Spleen (tissue), 7 donors: ENCODE measurements at regions not wholly inside any gene's neighbourhood (a gene's known extent, or its start where the extent isn't known, plus 50 kb on each side); places are given as distances from the start of the nearest gene placed in this dataset.

Experiments used
- POLR2A ChIP-seq, 3 donors: fragments of 450-650 bp; IDR thresholded peaks; one replicate each; pipeline ENCODE4 v1.5.1; 2017; ENCODE audit warnings: antibody characterized with exemption in 3 of 3, mild to moderate bottlenecking in 1 of 3
- POLR2AphosphoS5 ChIP-seq, 3 donors: sonication (generic); formaldehyde crosslinking; IDR thresholded peaks; one replicate each; pipeline ENCODE4 v1.5.1; 2017; ENCODE audit warnings: antibody characterized with exemption in 3 of 3
- TF ChIP-seq, protein P1 (sequence below), 11 experiments: fragments of 200-600 bp in 7 of 11; fragments of 450-650 bp in 4 of 11; sonication (generic) in 4 of 11; IDR thresholded peaks in 8 of 11; conservative IDR thresholded peaks in 3 of 11; 1 replicate in 7 of 11; 2 replicates in 4 of 11; pipeline versions ENCODE4 v1.4.0 to v1.8.0; 2016 to 2021; ENCODE audit warnings: antibody characterized with exemption in 11 of 11, inconsistent platforms in 4 of 11, mild to moderate bottlenecking in 1 of 11
- donor health status: DM: no; HTN: no; CAD: no; lungs with moderate emphysema.
- donor health status: DM: no; HTN: no; CAD: no.
- donor health status: DM: no; HTN: no; CAD: no.

DNA sequence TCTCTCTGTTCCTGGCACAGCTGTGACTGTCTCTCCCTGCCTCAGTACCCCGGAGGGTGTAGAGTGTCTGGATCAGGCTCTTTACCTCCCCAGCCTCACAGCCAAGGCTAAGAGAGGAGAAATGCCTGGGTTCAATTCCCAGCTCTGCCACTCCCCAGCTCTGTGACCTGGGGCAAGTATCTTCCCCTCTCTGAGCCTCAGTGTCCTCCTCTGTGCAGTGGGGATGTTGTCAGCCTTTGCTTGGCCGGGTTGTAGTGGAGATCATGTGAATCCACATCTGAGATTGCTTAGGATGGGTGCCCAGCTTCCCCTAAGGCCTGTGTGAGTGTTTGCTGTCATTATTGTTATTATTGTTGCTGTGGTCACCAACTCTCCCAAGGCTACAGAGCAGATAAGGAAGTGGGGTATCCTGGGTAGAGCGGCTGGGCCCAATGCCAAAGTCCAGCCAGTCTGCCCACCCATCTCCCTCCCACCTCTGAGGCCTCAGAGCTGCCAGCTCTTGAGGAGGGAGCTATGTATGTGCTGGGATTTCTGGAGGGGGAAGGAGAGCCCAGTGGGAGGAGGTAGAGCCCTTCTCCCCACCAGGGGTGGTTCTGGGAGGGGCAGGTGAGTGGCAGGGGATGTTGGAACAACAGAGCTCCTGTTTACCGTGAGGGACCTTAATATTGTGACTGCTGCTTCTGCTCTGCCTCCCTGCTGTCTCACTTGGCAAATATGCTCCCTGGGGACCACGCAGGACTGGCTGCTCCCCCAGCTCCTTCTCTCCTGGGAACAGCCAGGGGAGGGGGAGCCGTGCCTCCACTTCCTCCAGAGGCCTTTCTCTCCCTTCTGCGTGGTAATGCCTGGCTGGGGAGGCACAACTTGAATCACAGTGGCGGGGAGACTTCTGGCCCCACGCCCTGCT, 170.5 kb downstream of the RPS24 start:
- no peak for TF ChIP-seq POLR2A (IDR thresholded peaks at IDR 0.05)
- TF ChIP-seq, protein P1, sequence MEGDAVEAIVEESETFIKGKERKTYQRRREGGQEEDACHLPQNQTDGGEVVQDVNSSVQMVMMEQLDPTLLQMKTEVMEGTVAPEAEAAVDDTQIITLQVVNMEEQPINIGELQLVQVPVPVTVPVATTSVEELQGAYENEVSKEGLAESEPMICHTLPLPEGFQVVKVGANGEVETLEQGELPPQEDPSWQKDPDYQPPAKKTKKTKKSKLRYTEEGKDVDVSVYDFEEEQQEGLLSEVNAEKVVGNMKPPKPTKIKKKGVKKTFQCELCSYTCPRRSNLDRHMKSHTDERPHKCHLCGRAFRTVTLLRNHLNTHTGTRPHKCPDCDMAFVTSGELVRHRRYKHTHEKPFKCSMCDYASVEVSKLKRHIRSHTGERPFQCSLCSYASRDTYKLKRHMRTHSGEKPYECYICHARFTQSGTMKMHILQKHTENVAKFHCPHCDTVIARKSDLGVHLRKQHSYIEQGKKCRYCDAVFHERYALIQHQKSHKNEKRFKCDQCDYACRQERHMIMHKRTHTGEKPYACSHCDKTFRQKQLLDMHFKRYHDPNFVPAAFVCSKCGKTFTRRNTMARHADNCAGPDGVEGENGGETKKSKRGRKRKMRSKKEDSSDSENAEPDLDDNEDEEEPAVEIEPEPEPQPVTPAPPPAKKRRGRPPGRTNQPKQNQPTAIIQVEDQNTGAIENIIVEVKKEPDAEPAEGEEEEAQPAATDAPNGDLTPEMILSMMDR (IDR thresholded peaks at IDR 0.05 in 8 of 11, conservative IDR thresholded peaks at IDR 0.05 in 3 of 11) = no peak
- peak in 1 of 3 donors; percentile 62 for TF ChIP-seq POLR2AphosphoS5 (IDR thresholded peaks at IDR 0.05)
